NCI-H2081 (cell line): ENCODE measurements at regions not wholly inside any gene's neighbourhood (a gene's known extent, or its start where the extent isn't known, plus 50 kb on each side); places are given as distances from the start of the nearest gene placed in this dataset.

Experiments
- DNase-seq, 2 experiments: peaks; one replicate each; lab custom pipeline; 2025; lab: John Stamatoyannopoulos, UW

- DNase-seq: no peak
These were observed 765.9 kb downstream of the TYW1 start for GRCh38 chr7:67762516-67762915.

- DNase-seq: no peak
These were observed 767.7 kb downstream of the TYW1 start for GRCh38 chr7:67764289-67764688.

GRCh38 chr7:67765481-67766175 is 769.0 kb downstream of the TYW1 start:
- DNase-seq: no peak

- DNase-seq: no peak
These were observed 770.3 kb downstream of the TYW1 start for GRCh38 chr7:67766906-67767410.

GRCh38 chr7:67771846-67772605 is 775.4 kb downstream of the TYW1 start:
- no peak for DNase-seq

GRCh38 chr7:67773081-67773480 is 776.4 kb downstream of the TYW1 start:
- DNase-seq: no peak

GRCh38 chr7:67777119-67777518 is 780.5 kb downstream of the TYW1 start:
- no peak for DNase-seq

- DNase-seq: no peak
These were observed 785.2 kb downstream of the TYW1 start for GRCh38 chr7:67781841-67782240.

- no peak for DNase-seq
These were observed 789.4 kb downstream of the TYW1 start for GRCh38 chr7:67786021-67786420.

GRCh38 chr7:67788669-67789068 is 792.0 kb downstream of the TYW1 start:
- DNase-seq: peak; percentile 5 to 12

GRCh38 chr7:67791918-67792317 is 795.3 kb downstream of the TYW1 start:
- no peak for DNase-seq

- no peak for DNase-seq
These were observed 797.9 kb downstream of the TYW1 start for GRCh38 chr7:67794544-67794943.

GRCh38 chr7:67803789-67804188 is 807.2 kb downstream of the TYW1 start:
- no peak for DNase-seq

- DNase-seq: no peak
These were observed 809.4 kb downstream of the TYW1 start for GRCh38 chr7:67805921-67806471.

GRCh38 chr7:67807826-67808225 is 811.2 kb downstream of the TYW1 start:
- no peak for DNase-seq

GRCh38 chr7:67809586-67809985 is 813.0 kb downstream of the TYW1 start:
- DNase-seq: no peak

GRCh38 chr7:67813621-67814292 is 817.1 kb downstream of the TYW1 start:
- DNase-seq: no peak

GRCh38 chr7:67817481-67817880 is 820.8 kb downstream of the TYW1 start:
- no peak for DNase-seq

- DNase-seq: no peak
These were observed 824.5 kb downstream of the TYW1 start for GRCh38 chr7:67821116-67821515.

GRCh38 chr7:67823345-67823744 is 826.7 kb downstream of the TYW1 start:
- no peak for DNase-seq

GRCh38 chr7:67825356-67825755 is 828.7 kb downstream of the TYW1 start:
- no peak for DNase-seq

- DNase-seq: no peak
These were observed 845.3 kb downstream of the TYW1 start for GRCh38 chr7:67841896-67842295.

GRCh38 chr7:67842571-67842970 is 845.9 kb downstream of the TYW1 start:
- DNase-seq: no peak
